HepG2 (cell line): ENCODE measurements at regions not wholly inside any gene's neighbourhood (a gene's known extent, or its start where the extent isn't known, plus 50 kb on each side); places are given as distances from the start of the nearest gene placed in this dataset.

Experiments
- AGO1 ChIP-seq: fragments of 200-400 bp; formaldehyde crosslinking; IDR thresholded peaks from 2 replicates; pipeline ENCODE4 v1.6.1; 2017; ENCODE audit warnings: mild to moderate bottlenecking, low read depth, low read length, moderate library complexity; ENCODE audit not compliant: poor library complexity, severe bottlenecking
- CEBPG ChIP-seq: IDR thresholded peaks from 2 replicates; pipeline ENCODE4 v1.6.1; 2016
- HNRNPK ChIP-seq: fragments of 200-400 bp; formaldehyde crosslinking; IDR thresholded peaks from 2 replicates; pipeline ENCODE4 v1.6.1; 2018; ENCODE audit warnings: low read length, low read depth, moderate library complexity, mild to moderate bottlenecking; ENCODE audit not compliant: poor library complexity, severe bottlenecking
- HNRNPL ChIP-seq: fragments of 200-400 bp; formaldehyde crosslinking; IDR thresholded peaks from 2 replicates; pipeline ENCODE4 v1.6.1; 2017; ENCODE audit warnings: mild to moderate bottlenecking, low read depth, low read length
- KDM2A ChIP-seq: sonication (generic); formaldehyde crosslinking; IDR thresholded peaks from 2 replicates; pipeline ENCODE4 v1.4.0; 2020; ENCODE audit warnings: low read depth, missing genetic modification reagents, borderline replicate concordance
- KLF9 ChIP-seq: IDR thresholded peaks from 2 replicates; pipeline ENCODE4 v1.6.1; 2016; ENCODE audit warnings: low read depth
- MED8 ChIP-seq: sonication (generic); formaldehyde crosslinking; IDR thresholded peaks from 2 replicates; pipeline ENCODE4 v1.8.1; 2023; ENCODE audit warnings: mild to moderate bottlenecking, missing genetic modification reagents; ENCODE audit not compliant: insufficient replicate concordance
- NFRKB ChIP-seq: fragments of 450-650 bp; IDR thresholded peaks from 2 replicates; pipeline ENCODE4 v1.6.1; 2017
- RBM22 ChIP-seq: fragments of 200-400 bp; formaldehyde crosslinking; optimal IDR thresholded peaks from 2 replicates; pipeline ENCODE3; 2017; ENCODE audit warnings: mild to moderate bottlenecking, low read length, moderate library complexity
- RXRA ChIP-seq: sonication (generic); formaldehyde crosslinking; IDR thresholded peaks from 2 replicates; pipeline ENCODE4 v1.5.1; 2020; ENCODE audit warnings: missing genetic modification reagents
- TMF1 ChIP-seq: sonication (generic); formaldehyde crosslinking; IDR thresholded peaks from 2 replicates; pipeline ENCODE4 v1.8.1; 2022; ENCODE audit warnings: low read depth, missing genetic modification reagents
- TRAFD1 ChIP-seq: sonication (generic); formaldehyde crosslinking; IDR thresholded peaks from 2 replicates; pipeline ENCODE4 v1.5.1; 2020; ENCODE audit warnings: missing genetic modification reagents, mild to moderate bottlenecking, borderline replicate concordance
- ZBED4 ChIP-seq: sonication (generic); formaldehyde crosslinking; IDR thresholded peaks from 2 replicates; pipeline ENCODE4 v1.4.0; 2020; ENCODE audit warnings: missing genetic modification reagents, borderline replicate concordance
- ZNF292 ChIP-seq: sonication (generic); formaldehyde crosslinking; IDR thresholded peaks from 2 replicates; pipeline ENCODE4 v1.8.1; 2022; ENCODE audit warnings: mild to moderate bottlenecking, low read depth, missing genetic modification reagents, borderline replicate concordance
- ZNF30 ChIP-seq: sonication (generic); formaldehyde crosslinking; IDR thresholded peaks from 2 replicates; pipeline ENCODE4 v1.5.0; 2020; ENCODE audit warnings: mild to moderate bottlenecking, missing genetic modification reagents
- ZNF354B ChIP-seq: sonication (generic); formaldehyde crosslinking; IDR thresholded peaks from 2 replicates; pipeline ENCODE4 v1.8.0; 2022; ENCODE audit warnings: mild to moderate bottlenecking, missing genetic modification reagents
- ZNF496 ChIP-seq: sonication (generic); formaldehyde crosslinking; IDR thresholded peaks from 2 replicates; pipeline ENCODE4 v1.8.1; 2023; ENCODE audit warnings: mild to moderate bottlenecking, moderate library complexity, missing genetic modification reagents; ENCODE audit not compliant: insufficient replicate concordance
- ZNF550 ChIP-seq: sonication (generic); formaldehyde crosslinking; IDR thresholded peaks from 2 replicates; pipeline ENCODE4 v1.4.0; 2020; ENCODE audit warnings: mild to moderate bottlenecking, missing genetic modification reagents, borderline replicate concordance
- ZNF557 ChIP-seq: sonication (generic); formaldehyde crosslinking; IDR thresholded peaks from 2 replicates; pipeline ENCODE4 v1.4.0; 2020; ENCODE audit warnings: missing genetic modification reagents
- ZNF570 ChIP-seq: sonication (generic); formaldehyde crosslinking; IDR thresholded peaks from 2 replicates; pipeline ENCODE4 v1.4.0; 2020; ENCODE audit warnings: mild to moderate bottlenecking, missing genetic modification reagents, borderline replicate concordance
- ZSCAN31 ChIP-seq: sonication (generic); formaldehyde crosslinking; IDR thresholded peaks from 2 replicates; pipeline ENCODE4 v1.5.0; 2020; ENCODE audit warnings: low read depth, mild to moderate bottlenecking, missing genetic modification reagents
- ZXDC ChIP-seq: sonication (generic); formaldehyde crosslinking; IDR thresholded peaks from 2 replicates; pipeline ENCODE4 v1.5.0; 2020; ENCODE audit warnings: mild to moderate bottlenecking, missing genetic modification reagents

GRCh38 chr12:58765653-58766512 is 154.4 kb downstream of the LRIG3 start (continued):
- TF ChIP-seq ZXDC (CRISPR knock-in tag) (no peak), RBM22 (no peak), KLF9 (CRISPR knock-in tag) (no peak), KDM2A (CRISPR knock-in tag) (no peak), RXRA (no peak), MED8 (CRISPR knock-in tag) (no peak), TMF1 (CRISPR knock-in tag) (no peak), ZSCAN31 (CRISPR knock-in tag) (no peak), ZBED4 (CRISPR knock-in tag) (no peak; the same call in 1 of the 2 replicates), ZNF570 (CRISPR knock-in tag) (no peak), ZNF354B (CRISPR knock-in tag) (no peak), NFRKB (peak; percentile 87), HNRNPK (no peak), AGO1 (no peak), ZNF292 (CRISPR knock-in tag) (peak; percentile 62; the same call in 1 of the 2 replicates), ZNF550 (no peak), TRAFD1 (no peak), ZNF496 (CRISPR knock-in tag) (no peak), HNRNPL (no peak), ZNF557 (CRISPR knock-in tag) (no peak), CEBPG (peak; percentile 80), ZNF30 (CRISPR knock-in tag) (no peak)
